Frontal cortex (tissue), 3 donors: ENCODE measurements at regions not wholly inside any gene's neighbourhood (a gene's known extent, or its start where the extent isn't known, plus 50 kb on each side); places are given as distances from the start of the nearest gene placed in this dataset.
A peak's percentile ranks its signal among the peaks of the same experiment; 100 is the strongest.
"Not testable (repeated sequence)": the region's sequence is repeated elsewhere in the genome, so short reads cannot be mapped to it uniquely, and the experiment has no call there.

Experiments
- DNase-seq, 2 donors: peaks; one replicate each; pipeline ENCODE4 v3.0.0; 2012; ENCODE audit warnings: low spot score in 2 of 2
- FAIRE-seq: peaks from 2 replicates; lab custom pipeline; 2012; peaks lifted over from hg19 to GRCh38; lab: Jason Lieb, UNC
- donor health status: control.
- donor health status: control.
- donor health status: control.

DNA sequence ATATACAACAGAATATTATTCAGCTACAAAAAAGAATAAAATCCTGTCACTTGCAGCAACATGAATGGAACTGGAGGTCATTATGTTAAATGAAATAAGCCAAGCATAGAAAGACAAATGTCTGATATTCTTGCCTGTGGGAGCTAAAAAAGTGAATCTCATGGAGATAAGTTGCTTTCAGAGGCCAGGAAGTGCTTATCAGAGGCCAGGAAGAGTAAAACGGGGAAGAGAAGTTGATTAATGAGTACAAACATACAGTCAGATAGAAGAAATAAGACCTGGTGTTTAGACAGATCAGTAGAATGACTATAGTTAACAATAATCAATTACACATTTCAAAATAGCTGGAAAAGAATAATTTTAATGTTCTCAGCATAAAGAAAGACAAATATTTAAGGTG lies 54.4 kb upstream of the CPHXL start:
- FAIRE-seq (no peak), DNase-seq (no peak)

DNA sequence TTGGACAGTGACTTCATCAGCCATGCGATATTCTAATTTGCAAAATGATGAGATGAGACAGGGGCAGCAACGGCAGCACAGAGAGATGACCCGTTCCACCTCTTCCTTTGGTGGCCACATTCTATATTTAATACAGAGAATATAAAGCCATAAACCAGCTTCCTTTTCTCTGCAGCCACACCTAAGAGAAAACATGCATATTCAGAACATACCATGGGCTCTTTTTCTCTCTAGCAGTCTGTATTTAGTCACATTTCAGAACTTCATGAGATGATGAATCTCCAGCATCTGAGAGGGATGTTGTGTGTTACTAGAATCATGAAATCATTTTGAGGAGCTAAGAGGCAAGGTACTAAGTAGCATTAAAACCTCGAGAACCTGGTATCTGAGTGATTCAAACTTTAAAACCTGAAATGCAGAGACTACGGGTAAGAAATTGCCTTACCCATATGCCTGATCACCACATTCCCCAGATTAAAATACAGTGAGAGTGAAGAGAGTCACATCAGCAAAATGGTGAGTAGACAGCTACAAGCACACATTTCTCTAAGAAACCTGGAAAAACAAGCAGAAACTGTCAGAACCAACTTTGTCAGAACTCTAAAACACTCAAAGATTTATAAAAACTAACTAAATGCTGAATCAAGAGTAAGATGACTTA lies 55.5 kb upstream of the CPHXL start:
- DNase-seq = no peak

GRCh38 chr16:75787440-75787839 lies 61.1 kb upstream of the CPHXL start:
- no peak for DNase-seq
- no peak for FAIRE-seq

More for the DNA sequence above, 55.5 kb upstream of the CPHXL start:
- FAIRE-seq = no peak

GRCh38 chr16:75789237-75789636 lies 62.9 kb upstream of the CPHXL start:
- DNase-seq (peak in 1 of 2 donors; percentile 51), FAIRE-seq (peak; percentile 95)

GRCh38 chr16:75792771-75793492 lies 66.6 kb upstream of the CPHXL start:
- no peak for FAIRE-seq

GRCh38 chr16:75793641-75794040 lies 67.4 kb upstream of the CPHXL start:
- FAIRE-seq = no peak
- no peak for DNase-seq

More at GRCh38 chr16:75792771-75793492, 66.6 kb upstream of the CPHXL start:
- DNase-seq = no peak

DNA sequence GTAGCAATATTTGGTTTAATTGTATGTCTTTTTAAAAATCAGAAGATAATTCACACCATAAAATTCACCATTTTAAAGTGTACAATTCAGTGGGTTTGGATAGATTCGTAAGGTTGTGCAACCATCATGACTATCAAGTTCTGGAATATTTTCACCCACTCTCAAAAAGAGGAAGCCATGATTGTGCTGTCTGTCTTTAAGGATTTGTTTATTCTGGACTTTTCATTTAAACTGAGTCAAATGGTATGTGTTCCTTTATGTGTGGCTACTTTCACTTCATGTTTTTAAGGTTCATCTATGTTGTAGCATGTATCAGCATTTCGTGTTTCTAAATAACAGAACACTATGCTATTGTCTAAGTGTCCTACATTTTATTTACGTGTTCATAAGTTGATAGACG lies 68.1 kb upstream of the CPHXL start:
- FAIRE-seq (no peak), DNase-seq (no peak)

GRCh38 chr16:75798714-75799113 lies 72.4 kb upstream of the CPHXL start:
- FAIRE-seq (no peak), DNase-seq (no peak)

- DNase-seq (no peak), FAIRE-seq (peak; percentile 86)
Measured at GRCh38 chr16:75801307-75801706, 75.0 kb upstream of the CPHXL start.

- DNase-seq (no peak), FAIRE-seq (no peak)
Measured at GRCh38 chr16:75803753-75804152, 77.5 kb upstream of the CPHXL start.

DNA sequence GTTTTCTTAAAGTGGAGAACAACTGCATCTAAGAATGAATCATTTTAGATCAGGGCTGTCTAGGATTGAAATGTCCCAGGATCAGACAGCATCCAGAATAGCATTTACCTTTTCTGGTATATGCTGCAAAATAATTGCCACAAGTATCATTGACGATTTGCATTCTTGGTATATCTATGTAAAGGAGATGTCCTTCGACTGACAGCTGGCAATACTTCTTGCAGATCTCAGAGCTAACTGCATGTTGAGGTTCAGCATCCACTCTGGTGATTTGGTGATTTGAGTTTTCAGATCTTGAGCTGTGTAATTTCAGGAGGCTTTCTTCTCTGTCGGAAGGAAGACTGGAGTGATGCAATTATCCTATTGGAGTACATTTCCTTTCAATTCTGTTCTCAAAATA lies 78.1 kb upstream of the CPHXL start:
- FAIRE-seq (no peak), DNase-seq (no peak)

- no peak for DNase-seq
- FAIRE-seq = no peak
Measured at GRCh38 chr16:75805946-75806345, 79.7 kb upstream of the CPHXL start.

- DNase-seq = no peak
- no peak for FAIRE-seq
Measured at GRCh38 chr16:75806487-75806886, 80.2 kb upstream of the CPHXL start.

DNA sequence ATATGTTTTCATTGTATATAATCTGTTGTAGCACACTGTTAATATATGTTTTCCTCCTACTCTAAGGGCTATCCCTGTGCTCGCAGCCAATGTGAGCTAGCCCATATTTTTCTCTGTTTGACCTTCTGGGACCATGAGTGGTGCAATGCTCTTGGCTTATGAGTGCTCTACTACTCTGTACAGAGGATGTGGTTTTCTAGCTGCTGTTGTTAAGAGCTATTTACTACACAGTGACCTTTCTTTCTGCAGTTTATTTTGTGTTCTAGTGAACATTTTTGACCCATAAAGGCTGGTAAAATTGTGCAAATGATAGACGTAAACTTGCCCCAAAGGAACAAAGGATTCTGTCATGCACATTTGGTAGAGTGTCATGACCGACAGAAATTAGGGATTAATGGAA lies 84.1 kb upstream of the CPHXL start:
- no peak for DNase-seq
- no peak for FAIRE-seq

DNA sequence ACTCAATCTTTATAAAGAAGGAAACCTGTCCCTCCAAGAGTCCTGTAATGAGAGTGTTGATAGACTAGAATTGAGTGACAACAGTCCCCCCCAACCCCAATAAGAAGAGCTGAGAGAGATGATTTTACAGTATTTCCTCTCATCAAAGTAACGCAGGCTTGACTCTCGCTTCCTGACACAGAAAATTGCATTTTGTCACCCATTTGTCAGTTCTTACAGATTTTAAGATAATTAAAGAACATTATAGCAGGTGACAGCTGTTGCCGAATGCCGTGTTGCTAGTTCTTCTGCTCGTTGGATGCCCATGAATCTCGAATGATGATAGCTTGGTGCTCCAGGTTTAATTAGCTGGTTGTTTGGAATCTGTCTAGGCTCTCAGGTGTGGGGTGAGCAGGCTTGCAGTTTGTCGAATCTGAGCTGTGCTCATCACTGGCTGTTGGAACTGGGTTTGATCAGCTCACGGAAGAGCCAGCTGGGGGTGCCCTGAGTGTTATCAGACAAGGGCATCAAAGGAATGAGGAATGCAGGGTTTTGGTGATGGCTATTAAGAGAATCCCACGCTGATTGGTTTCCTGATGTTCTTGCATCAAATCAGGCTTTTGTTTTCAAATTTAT lies 84.8 kb upstream of the CPHXL start:
- FAIRE-seq (no peak), DNase-seq (no peak)

GRCh38 chr16:75818491-75818890 lies 92.2 kb upstream of the CPHXL start:
- no peak for FAIRE-seq

GRCh38 chr16:75820672-75821071 lies 94.4 kb upstream of the CPHXL start:
- DNase-seq = no peak
- FAIRE-seq = no peak

More at GRCh38 chr16:75818491-75818890, 92.2 kb upstream of the CPHXL start:
- no peak for DNase-seq

- no peak for DNase-seq
- FAIRE-seq = no peak
Measured at GRCh38 chr16:75821117-75821516, 94.8 kb upstream of the CPHXL start.

DNA sequence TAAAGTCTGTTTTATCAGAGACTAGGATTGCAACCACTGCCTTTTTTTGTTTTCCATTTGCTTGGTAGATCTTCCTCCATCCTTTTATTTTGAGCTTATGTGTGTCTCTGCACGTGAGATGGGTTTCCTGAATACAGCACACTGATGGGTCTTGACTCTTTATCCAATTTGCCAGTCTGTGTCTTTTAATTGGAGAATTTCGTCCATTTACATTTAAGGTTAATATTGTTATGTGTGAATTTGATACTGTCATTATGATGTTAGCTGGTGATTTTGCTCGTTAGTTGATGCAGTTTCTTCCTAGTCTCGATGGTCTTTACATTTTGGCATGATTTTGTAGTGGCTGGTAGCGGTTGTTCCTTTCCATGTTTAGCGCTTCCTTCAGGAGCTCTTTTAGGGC lies 99.5 kb upstream of the CPHXL start:
- not testable (repeated sequence) for DNase-seq, FAIRE-seq

GRCh38 chr16:75827372-75828038 lies 101.2 kb upstream of the CPHXL start:
- DNase-seq, FAIRE-seq: not testable (repeated sequence)

GRCh38 chr16:75833385-75833784 lies 107.1 kb upstream of the CPHXL start:
- DNase-seq, FAIRE-seq: not testable (repeated sequence)
